SK-N-SH (cell line): ENCODE measurements at regions not wholly inside any gene's neighbourhood (a gene's known extent, or its start where the extent isn't known, plus 50 kb on each side); places are given as distances from the start of the nearest gene placed in this dataset.

Source experiments
- FOSL2 ChIP-seq: IDR thresholded peaks from 2 replicates; pipeline ENCODE4 v1.4.0; 2012; ENCODE audit warnings: low read depth, mild to moderate bottlenecking, moderate library complexity, borderline replicate concordance
- RCOR1 ChIP-seq: fragments of 150-350 bp; IDR thresholded peaks from 2 replicates; pipeline ENCODE4 v1.6.1; 2017; ENCODE audit warnings: antibody characterized with exemption, low read length
- RFX5 ChIP-seq: IDR thresholded peaks from 2 replicates; pipeline ENCODE4 v1.6.1; 2012; ENCODE audit warnings: mild to moderate bottlenecking, improper control_type of control experiment, low read length
- TF ChIP-seq, protein P1 (sequence below): fragments of 200-600 bp; sonication (generic); IDR thresholded peaks from 2 replicates; pipeline ENCODE4 v1.6.1; 2017; ENCODE audit warnings: antibody characterized with exemption, mild to moderate bottlenecking, moderate library complexity

DNA sequence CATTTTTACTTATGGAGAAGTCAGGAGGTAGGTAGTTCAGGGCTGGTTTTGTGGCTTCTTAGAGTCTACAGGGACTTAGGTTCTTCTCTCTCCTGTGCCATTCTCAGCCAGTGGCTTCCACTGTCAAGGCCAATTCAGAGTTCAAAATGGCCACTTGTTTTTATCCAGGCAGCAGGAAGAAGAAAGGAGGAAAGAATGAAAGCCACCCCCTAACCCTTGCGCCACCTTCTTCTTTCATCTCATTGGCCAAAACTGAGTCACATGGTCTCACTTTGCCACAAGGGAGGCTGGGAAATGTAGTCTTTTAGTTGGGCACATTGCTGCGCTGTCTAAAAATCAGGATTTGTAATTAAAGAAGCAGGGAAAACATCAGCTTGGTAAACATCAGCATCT lies 60.8 kb upstream of the MED9 start:
- TF ChIP-seq, protein P1, sequence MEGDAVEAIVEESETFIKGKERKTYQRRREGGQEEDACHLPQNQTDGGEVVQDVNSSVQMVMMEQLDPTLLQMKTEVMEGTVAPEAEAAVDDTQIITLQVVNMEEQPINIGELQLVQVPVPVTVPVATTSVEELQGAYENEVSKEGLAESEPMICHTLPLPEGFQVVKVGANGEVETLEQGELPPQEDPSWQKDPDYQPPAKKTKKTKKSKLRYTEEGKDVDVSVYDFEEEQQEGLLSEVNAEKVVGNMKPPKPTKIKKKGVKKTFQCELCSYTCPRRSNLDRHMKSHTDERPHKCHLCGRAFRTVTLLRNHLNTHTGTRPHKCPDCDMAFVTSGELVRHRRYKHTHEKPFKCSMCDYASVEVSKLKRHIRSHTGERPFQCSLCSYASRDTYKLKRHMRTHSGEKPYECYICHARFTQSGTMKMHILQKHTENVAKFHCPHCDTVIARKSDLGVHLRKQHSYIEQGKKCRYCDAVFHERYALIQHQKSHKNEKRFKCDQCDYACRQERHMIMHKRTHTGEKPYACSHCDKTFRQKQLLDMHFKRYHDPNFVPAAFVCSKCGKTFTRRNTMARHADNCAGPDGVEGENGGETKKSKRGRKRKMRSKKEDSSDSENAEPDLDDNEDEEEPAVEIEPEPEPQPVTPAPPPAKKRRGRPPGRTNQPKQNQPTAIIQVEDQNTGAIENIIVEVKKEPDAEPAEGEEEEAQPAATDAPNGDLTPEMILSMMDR = no peak
- no peak for TF ChIP-seq RFX5
- TF ChIP-seq RCOR1 = no peak
- TF ChIP-seq FOSL2 = no peak
